ENCODE measurements at regions not wholly inside any gene's neighbourhood (a gene's known extent, or its start where the extent isn't known, plus 50 kb on each side); places are given as distances from the start of the nearest gene placed in this dataset.

- no peak for TF ChIP-seq ZNF274 (IDR thresholded peaks at IDR 0.05; ENCODE audit: low read depth, low read length)
- TF ChIP-seq YY1 (IDR thresholded peaks at IDR 0.05; ENCODE audit: insufficient read depth, insufficient read length): no peak
- TF ChIP-seq SUZ12 (IDR thresholded peaks at IDR 0.05; ENCODE audit: extremely low read depth, insufficient read depth, insufficient read length): no peak
Measured at GRCh38 chr4:28256295-28256694, 1395.7 kb downstream of the STIM2 start.

Measured in NT2/D1 (cell line).